Gastrocnemius medialis (tissue), 4 donors: ENCODE measurements at regions not wholly inside any gene's neighbourhood (a gene's known extent, or its start where the extent isn't known, plus 50 kb on each side); places are given as distances from the start of the nearest gene placed in this dataset.

Experiments
- ATAC-seq, 2 donors: fragments of 150-250 bp; one replicate each; pipeline ENCODE4 v1.9.1; 2016
- DNase-seq, 2 donors: peaks; one replicate each; pipeline ENCODE4 v3.0.0-alpha.2; 2019
- H3K27ac ChIP-seq, 4 donors: fragments of 200-600 bp; sonication (generic); 1 replicate in 1 of 4; 2 replicates in 3 of 4; pipeline ENCODE4 v1.5.1; 2016 to 2018; ENCODE audit warnings: mild to moderate bottlenecking in 2 of 4, moderate library complexity in 1 of 4
- H3K27me3 ChIP-seq, 3 donors: fragments of 200-600 bp; sonication (generic) in 2 of 3; 1 replicate in 1 of 3; 2 replicates in 2 of 3; pipeline versions ENCODE4 v1.5.1 to v1.6.0; 2016 to 2019; ENCODE audit warnings: mild to moderate bottlenecking in 1 of 3, moderate library complexity in 1 of 3
- H3K36me3 ChIP-seq, 2 donors: fragments of 200-600 bp; sonication (generic) in 1 of 2; one replicate each; pipeline ENCODE4 v1.5.1; 2017 to 2018
- H3K4me1 ChIP-seq, 2 donors: fragments of 200-600 bp; sonication (generic) in 1 of 2; one replicate each; pipeline ENCODE4 v1.5.1; 2016 to 2017; ENCODE audit warnings: mild to moderate bottlenecking in 2 of 2
- H3K4me3 ChIP-seq, 4 donors: fragments of 200-600 bp; sonication (generic) in 3 of 4; 1 replicate in 1 of 4; 2 replicates in 3 of 4; pipeline ENCODE4 v1.5.1; 2016 to 2019; ENCODE audit warnings: mild to moderate bottlenecking in 2 of 4
- H3K9me3 ChIP-seq, 3 donors: fragments of 200-600 bp; sonication (generic) in 2 of 3; 1 replicate in 1 of 3; 2 replicates in 2 of 3; pipeline ENCODE4 v1.5.1; 2016 to 2019
- POLR2A ChIP-seq, 2 donors: fragments of 450-650 bp; IDR thresholded peaks; one replicate each; pipeline ENCODE4 v1.6.1; 2017; ENCODE audit warnings: antibody characterized with exemption in 2 of 2, mild to moderate bottlenecking in 2 of 2, moderate library complexity in 2 of 2
- in situ Hi-C, 4 donors: fragments of 200-750 bp; cut with MboI; loops; one replicate each; pipeline versions ENCODE4 v1.15.0 to v1.8.0; 2017; ENCODE audit warnings: low sequenced_read_pairs in 4 of 4
- intact Hi-C: fragments of 100-400 bp; cut with DNase I; formaldehyde crosslinking; loops from one replicate; pipeline ENCODE4 v1.15.1; 2023; ENCODE audit warnings: low total_unique reads
- TF ChIP-seq, protein P1 (sequence below), 5 experiments: fragments of 450-650 bp in 3 of 5; fragments of 200-600 bp in 2 of 5; sonication (generic) in 2 of 5; IDR thresholded peaks in 4 of 5; conservative IDR thresholded peaks in 1 of 5; 1 replicate in 4 of 5; 2 replicates in 1 of 5; pipeline ENCODE4 v1.5.1; 2016 to 2019; ENCODE audit warnings: antibody characterized with exemption in 5 of 5, mild to moderate bottlenecking in 3 of 5, moderate library complexity in 3 of 5

DNA sequence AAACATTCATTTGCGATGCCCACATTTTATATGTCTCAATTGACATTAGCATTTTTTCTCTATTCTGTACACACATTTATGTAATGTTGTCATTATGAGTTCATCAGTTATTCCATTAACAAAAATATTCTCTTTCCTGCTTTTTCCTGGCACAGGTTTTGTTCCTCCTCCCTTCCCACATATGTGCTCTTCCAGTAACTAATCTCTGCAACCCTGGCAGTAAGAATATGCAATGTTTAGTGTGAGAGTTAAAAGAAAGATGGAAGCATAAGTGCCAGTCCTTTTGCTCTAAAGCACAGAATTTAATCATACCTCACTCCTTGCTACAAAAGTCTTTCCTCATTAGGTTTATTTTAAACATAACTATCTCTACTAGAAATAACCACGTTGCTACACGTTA lies 155.8 kb upstream of the ERBB4 start:
- H3K27ac ChIP-seq: no peak overlapping the region
- in situ Hi-C loops: no loop called here
- no peaks in the 10 kb centered on the region for H3K36me3 ChIP-seq
- H3K4me3 ChIP-seq: no peak overlapping the region
- ATAC-seq: no peak
- no peaks in the 10 kb centered on the region for H3K9me3 ChIP-seq
- intact Hi-C loops: no loop called here
- TF ChIP-seq, protein P1, sequence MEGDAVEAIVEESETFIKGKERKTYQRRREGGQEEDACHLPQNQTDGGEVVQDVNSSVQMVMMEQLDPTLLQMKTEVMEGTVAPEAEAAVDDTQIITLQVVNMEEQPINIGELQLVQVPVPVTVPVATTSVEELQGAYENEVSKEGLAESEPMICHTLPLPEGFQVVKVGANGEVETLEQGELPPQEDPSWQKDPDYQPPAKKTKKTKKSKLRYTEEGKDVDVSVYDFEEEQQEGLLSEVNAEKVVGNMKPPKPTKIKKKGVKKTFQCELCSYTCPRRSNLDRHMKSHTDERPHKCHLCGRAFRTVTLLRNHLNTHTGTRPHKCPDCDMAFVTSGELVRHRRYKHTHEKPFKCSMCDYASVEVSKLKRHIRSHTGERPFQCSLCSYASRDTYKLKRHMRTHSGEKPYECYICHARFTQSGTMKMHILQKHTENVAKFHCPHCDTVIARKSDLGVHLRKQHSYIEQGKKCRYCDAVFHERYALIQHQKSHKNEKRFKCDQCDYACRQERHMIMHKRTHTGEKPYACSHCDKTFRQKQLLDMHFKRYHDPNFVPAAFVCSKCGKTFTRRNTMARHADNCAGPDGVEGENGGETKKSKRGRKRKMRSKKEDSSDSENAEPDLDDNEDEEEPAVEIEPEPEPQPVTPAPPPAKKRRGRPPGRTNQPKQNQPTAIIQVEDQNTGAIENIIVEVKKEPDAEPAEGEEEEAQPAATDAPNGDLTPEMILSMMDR (IDR thresholded peaks at IDR 0.05 in 4 of 5, conservative IDR thresholded peaks at IDR 0.05 in 1 of 5): no peak
- no peak for TF ChIP-seq POLR2A (IDR thresholded peaks at IDR 0.05)
- no peaks in the 10 kb centered on the region for H3K4me1 ChIP-seq
- no peaks in the 10 kb centered on the region for H3K27me3 ChIP-seq
- DNase-seq: no peak

DNA sequence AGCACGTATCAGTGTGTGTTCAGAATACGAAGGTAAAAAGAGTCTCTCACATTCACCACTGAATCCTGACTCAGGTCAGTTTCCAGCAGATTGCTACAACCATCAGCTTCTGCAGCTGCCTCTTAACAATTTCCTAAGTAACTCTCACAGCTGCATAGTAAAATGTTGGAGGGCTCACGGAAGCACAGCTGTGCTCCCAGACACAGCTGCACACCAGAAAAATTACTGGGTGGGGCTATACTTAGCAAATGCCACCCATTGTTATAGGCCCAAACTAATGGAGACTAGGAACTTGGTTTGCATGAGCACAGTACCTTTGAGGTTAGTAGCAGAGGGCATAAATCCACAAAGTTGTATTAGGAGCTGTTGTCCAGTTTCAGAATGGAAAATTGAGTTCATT lies 153.9 kb upstream of the ERBB4 start:
- Histone ChIP-seq H3K36me3 (no peaks in the 10 kb centered on the region), H3K9me3 (no peaks in the 10 kb centered on the region), H3K27ac (no peak overlapping the region), H3K27me3 (no peaks in the 10 kb centered on the region), H3K4me1 (no peaks in the 10 kb centered on the region), H3K4me3 (no peak overlapping the region)
- intact Hi-C loops: no loop called here
- DNase-seq: no peak
- ATAC-seq: no peak
- TF ChIP-seq, protein P1 (IDR thresholded peaks at IDR 0.05 in 4 of 5, conservative IDR thresholded peaks at IDR 0.05 in 1 of 5): no peak
- no peak for TF ChIP-seq POLR2A (IDR thresholded peaks at IDR 0.05)
- in situ Hi-C loops: no loop called here

DNA sequence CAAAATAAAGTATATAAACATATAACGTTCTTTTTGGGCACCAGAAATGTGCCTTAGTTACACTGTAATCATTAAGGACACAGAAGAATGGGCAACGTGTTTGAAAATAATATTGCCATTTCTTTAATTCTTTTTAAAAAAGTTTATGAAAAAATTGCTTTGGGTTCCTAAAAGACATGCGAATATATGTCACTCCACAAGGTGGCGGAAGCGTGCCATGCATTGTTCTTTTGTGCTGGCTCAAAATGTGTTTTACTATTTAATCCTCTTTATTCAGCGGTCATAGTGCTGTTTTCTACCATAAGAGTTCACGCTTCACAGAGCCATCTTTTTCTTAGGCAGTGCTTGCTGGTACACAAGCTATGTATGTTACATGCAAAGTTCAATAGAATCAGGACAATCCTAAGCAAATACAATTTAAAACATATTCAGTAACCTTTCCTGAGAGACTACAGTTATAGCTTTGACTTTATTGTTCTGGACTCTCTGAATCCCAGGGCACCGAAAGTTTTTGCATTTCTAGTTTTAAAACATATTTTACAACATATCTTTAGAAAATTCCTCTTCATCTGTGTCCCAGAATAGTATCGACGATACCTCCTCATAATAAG lies 147.8 kb upstream of the ERBB4 start:
- ATAC-seq (no peak), DNase-seq (peak; percentile 15 to 31)
- Histone ChIP-seq H3K27ac (no peak overlapping the region), H3K27me3 (no peaks in the 10 kb centered on the region), H3K9me3 (no peaks in the 10 kb centered on the region), H3K4me3 (peak overlapping the region in 1 of 4 donors; percentile 4), H3K36me3 (no peaks in the 10 kb centered on the region), H3K4me1 (no peaks in the 10 kb centered on the region)
- no peak for TF ChIP-seq POLR2A (IDR thresholded peaks at IDR 0.05)
- TF ChIP-seq, protein P1 (IDR thresholded peaks at IDR 0.05 in 4 of 5, conservative IDR thresholded peaks at IDR 0.05 in 1 of 5): peak; percentile 51 to 83 (median 59)
- in situ Hi-C loops (loop anchor here in 3 of 4 donors (5.0 to 10.0 kb wide), 3 partner anchors 466 to 478 kb away; partner anchors contain the start of gene IKZF2 (in 2 of the 3)), intact Hi-C loops (loop anchor here (1.0 kb wide), 1 partner anchor 466 kb away; no protein-coding TSS in a partner anchor)

DNA sequence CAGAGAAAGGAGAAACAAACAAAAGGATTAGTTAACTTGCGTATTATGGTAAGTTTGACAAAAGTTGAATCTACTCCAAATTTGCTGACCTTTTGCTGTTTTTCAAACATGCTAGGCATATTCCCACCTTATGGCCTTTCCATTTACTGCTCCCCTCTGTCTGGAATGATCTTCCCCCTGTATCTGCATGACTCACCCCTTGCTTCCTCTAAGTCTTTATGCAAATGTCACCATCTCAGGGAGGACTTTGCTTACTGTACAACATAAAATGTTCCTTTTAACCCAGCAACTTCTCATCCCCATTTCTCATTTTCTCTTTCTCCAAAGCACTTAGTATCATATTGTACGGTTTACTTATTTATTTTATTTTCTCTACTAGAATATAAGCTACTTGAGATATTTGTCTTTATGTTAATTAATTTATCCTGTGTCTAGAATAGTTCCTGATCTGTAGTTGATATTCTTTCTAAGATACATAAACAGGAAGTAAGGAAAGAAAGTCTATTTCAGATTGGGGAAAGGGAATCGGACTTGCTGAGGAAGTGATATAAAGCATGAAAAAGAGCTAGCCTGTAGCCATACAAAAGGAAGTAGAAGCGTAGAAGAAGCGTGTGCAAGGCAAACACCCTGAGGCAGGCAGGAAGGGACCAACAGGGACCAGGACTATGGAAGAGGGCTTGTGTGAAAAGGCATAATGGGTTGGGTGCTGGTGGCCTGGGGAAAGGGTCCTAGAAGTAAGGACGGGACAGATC lies 144.9 kb upstream of the ERBB4 start:
- Histone ChIP-seq H3K9me3 (no peaks in the 10 kb centered on the region), H3K4me3 (no peak overlapping the region), H3K27me3 (no peaks in the 10 kb centered on the region), H3K4me1 (no peaks in the 10 kb centered on the region), H3K27ac (no peak overlapping the region), H3K36me3 (no peaks in the 10 kb centered on the region)
- intact Hi-C loops (no loop called here), in situ Hi-C loops (loop anchor here in 2 of 4 donors (10.0 kb wide), 2 partner anchors 471 to 481 kb away; partner anchors contain the start of gene IKZF2 (in 1 of the 2))
- no peak for DNase-seq
- TF ChIP-seq, protein P1 (IDR thresholded peaks at IDR 0.05 in 4 of 5, conservative IDR thresholded peaks at IDR 0.05 in 1 of 5): no peak
- no peak for TF ChIP-seq POLR2A (IDR thresholded peaks at IDR 0.05)
- no peak for ATAC-seq
